GM18951 (cell line): ENCODE measurements at regions not wholly inside any gene's neighbourhood (a gene's known extent, or its start where the extent isn't known, plus 50 kb on each side); places are given as distances from the start of the nearest gene placed in this dataset.

Source experiments
- POLR2A ChIP-seq: IDR thresholded peaks from 4 replicates; pipeline ENCODE4 v1.6.1; 2011; ENCODE audit warnings: mild to moderate bottlenecking; ENCODE audit not compliant: insufficient read length, insufficient read depth; ENCODE audit errors: extremely low read depth
- in situ Hi-C: fragments of 300-500 bp; cut with MboI; formaldehyde crosslinking; loops from one replicate; pipeline ENCODE4 v1.12.0; 2022; ENCODE audit warnings: low sequenced_read_pairs, mixed read lengths, inconsistent platforms; ENCODE audit not compliant: unreplicated experiment

- TF ChIP-seq POLR2A, result no peak
- in situ Hi-C loops, result no loop called here
Measured at GRCh38 chr4:136922066-136922465, 610.2 kb downstream of the PCDH18 start.

GRCh38 chr4:136920092-136920881 is 612.0 kb downstream of the PCDH18 start:
- no peak for TF ChIP-seq POLR2A
- in situ Hi-C loops, result no loop called here

- in situ Hi-C loops, result no loop called here
- no peak for TF ChIP-seq POLR2A
Measured at GRCh38 chr4:136918772-136919171, 613.5 kb downstream of the PCDH18 start.

GRCh38 chr4:136917312-136918110 is 614.8 kb downstream of the PCDH18 start:
- in situ Hi-C loops, result no loop called here
- no peak for TF ChIP-seq POLR2A

- no peak for TF ChIP-seq POLR2A
- in situ Hi-C loops, result no loop called here
Measured at GRCh38 chr4:136909626-136910025, 622.7 kb downstream of the PCDH18 start.

GRCh38 chr4:136908122-136908521 is 624.2 kb downstream of the PCDH18 start:
- in situ Hi-C loops, result no loop called here
- TF ChIP-seq POLR2A, result no peak

- TF ChIP-seq POLR2A, result no peak
Measured at GRCh38 chr4:136900696-136901095, 631.6 kb downstream of the PCDH18 start.

GRCh38 chr4:136898590-136899248 is 633.6 kb downstream of the PCDH18 start:
- no peak for TF ChIP-seq POLR2A
- in situ Hi-C loops, result no loop called here

More at GRCh38 chr4:136900696-136901095, 631.6 kb downstream of the PCDH18 start:
- in situ Hi-C loops, result no loop called here

- in situ Hi-C loops, result no loop called here
- no peak for TF ChIP-seq POLR2A
Measured at GRCh38 chr4:136893573-136893972, 638.7 kb downstream of the PCDH18 start.

- no peak for TF ChIP-seq POLR2A
- in situ Hi-C loops, result no loop called here
Measured at GRCh38 chr4:136881666-136882065, 650.6 kb downstream of the PCDH18 start.

GRCh38 chr4:136873555-136873954 is 658.7 kb downstream of the PCDH18 start:
- in situ Hi-C loops, result no loop called here

GRCh38 chr4:136867465-136867864 is 664.8 kb downstream of the PCDH18 start:
- no peak for TF ChIP-seq POLR2A
- in situ Hi-C loops, result no loop called here

More at GRCh38 chr4:136873555-136873954, 658.7 kb downstream of the PCDH18 start:
- TF ChIP-seq POLR2A, result no peak

- in situ Hi-C loops, result no loop called here
- TF ChIP-seq POLR2A, result no peak
Measured at GRCh38 chr4:136865526-136865925, 666.8 kb downstream of the PCDH18 start.
